H54 (cell line): ENCODE measurements at regions not wholly inside any gene's neighbourhood (a gene's known extent, or its start where the extent isn't known, plus 50 kb on each side); places are given as distances from the start of the nearest gene placed in this dataset.

ENCODE experiments used
- DNase-seq: peaks from one replicate; pipeline ENCODE4 v3.0.0; 2011; ENCODE audit warnings: low spot score, mixed read lengths; ENCODE audit not compliant: insufficient read length
- FAIRE-seq: peaks from 3 replicates; lab custom pipeline; 2011; peaks lifted over from hg19 to GRCh38; lab: Jason Lieb, UNC
- POLR2A ChIP-seq: IDR thresholded peaks from 2 replicates; pipeline ENCODE4 v1.6.1; 2011; ENCODE audit warnings: low read depth, mild to moderate bottlenecking, low read length

GRCh38 chr2:234763002-234763873 lies 188.6 kb upstream of the SH3BP4 start:
- FAIRE-seq (no peak), DNase-seq (no peak)
- no peak for TF ChIP-seq POLR2A

DNA sequence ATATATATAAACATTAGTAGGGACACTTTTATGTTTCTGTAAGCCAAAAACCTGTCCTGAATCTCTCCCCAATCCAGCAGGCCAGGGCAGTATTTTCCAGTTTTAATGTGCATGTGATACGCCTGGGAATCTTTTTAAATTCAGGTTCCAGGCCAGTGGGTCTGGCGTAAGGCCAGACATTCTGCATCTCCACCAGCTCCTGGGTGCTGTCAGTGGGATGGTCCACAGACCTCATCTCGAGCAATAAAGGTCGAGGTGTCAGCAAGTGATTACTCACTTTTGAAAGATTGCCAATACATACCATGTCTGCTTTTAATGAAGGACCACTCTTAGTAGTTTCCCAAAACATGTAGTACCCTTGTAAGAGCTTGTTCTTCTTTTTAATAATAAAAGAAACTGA lies 189.9 kb upstream of the SH3BP4 start:
- no peak for TF ChIP-seq POLR2A
- FAIRE-seq = no peak
- DNase-seq = no peak

DNA sequence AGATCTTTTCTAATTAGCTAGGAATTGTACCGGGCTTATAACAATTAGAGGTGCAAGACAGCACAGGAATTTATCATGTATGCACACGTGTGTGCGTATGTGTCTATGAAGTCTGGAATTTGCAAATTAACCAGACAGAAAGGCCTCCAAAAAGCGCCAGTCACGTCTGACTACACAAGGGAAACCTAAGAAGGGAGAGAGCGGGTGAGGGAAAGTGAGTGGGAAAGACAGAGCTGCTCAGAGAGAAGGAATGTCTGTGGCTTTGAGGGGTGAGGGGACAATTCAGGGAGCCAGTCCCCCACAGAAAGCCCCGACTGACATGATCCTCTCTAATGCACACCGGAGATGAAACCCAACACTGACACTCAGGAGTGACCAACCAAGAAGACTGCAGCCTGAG lies 197.7 kb upstream of the SH3BP4 start:
- no peak for TF ChIP-seq POLR2A
- DNase-seq = no peak
- no peak for FAIRE-seq

GRCh38 chr2:234753701-234754100 lies 198.1 kb upstream of the SH3BP4 start:
- DNase-seq (no peak), FAIRE-seq (no peak)
- TF ChIP-seq POLR2A = no peak

DNA sequence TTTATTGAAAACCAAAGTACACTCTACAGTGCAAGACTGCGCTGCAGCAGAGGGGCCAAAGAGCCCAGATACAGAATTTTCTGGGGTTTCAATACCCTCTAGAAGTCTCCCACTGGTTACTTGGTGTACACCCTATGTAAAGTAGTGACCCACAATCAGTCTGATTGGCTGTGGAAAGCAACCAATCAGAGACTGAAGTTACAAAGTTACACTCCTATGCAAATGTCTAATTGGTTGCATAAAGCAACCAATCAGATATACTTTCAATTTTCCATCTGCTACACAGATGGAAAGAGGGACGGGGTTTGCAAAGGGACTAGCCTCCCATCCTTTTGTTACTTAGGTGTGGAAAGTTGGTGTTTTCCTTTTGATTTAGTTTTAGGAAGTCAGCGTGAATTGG lies 198.9 kb upstream of the SH3BP4 start:
- DNase-seq = no peak
- no peak for TF ChIP-seq POLR2A

DNA sequence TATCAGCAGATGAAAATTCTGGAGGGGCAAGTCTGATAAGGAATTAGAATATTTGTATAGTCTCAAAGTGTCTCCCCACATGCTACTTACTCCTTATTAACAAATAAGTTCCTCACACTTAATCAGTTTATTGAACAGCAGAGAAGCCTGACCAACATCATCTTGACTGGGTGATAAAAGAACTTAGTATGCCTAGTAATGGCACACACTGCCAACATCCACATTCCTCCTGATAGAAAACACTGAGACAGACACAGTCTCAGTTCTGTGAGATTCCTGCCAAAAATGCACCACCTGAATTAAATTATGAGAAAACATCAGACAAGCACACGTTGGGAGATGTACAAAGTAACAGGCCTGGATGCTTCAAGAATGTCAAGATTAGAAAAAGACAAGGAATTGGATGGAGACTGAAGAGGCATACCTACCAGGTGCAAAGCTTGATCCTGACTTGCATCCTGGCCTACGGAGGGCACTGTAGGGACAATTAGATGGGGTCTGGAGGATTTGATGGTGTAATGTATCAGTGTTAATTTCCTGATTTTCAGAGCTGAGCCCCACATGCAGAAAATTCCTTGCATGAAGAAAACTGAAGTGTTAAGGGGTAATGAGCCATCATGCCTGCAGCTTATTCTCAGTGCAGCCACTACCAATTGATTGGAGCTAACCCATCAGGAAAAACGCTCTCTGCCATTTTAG lies 200.4 kb upstream of the SH3BP4 start:
- no peak for TF ChIP-seq POLR2A
- no peak for DNase-seq
- FAIRE-seq = no peak

More for the DNA sequence above, 198.9 kb upstream of the SH3BP4 start:
- FAIRE-seq = no peak

DNA sequence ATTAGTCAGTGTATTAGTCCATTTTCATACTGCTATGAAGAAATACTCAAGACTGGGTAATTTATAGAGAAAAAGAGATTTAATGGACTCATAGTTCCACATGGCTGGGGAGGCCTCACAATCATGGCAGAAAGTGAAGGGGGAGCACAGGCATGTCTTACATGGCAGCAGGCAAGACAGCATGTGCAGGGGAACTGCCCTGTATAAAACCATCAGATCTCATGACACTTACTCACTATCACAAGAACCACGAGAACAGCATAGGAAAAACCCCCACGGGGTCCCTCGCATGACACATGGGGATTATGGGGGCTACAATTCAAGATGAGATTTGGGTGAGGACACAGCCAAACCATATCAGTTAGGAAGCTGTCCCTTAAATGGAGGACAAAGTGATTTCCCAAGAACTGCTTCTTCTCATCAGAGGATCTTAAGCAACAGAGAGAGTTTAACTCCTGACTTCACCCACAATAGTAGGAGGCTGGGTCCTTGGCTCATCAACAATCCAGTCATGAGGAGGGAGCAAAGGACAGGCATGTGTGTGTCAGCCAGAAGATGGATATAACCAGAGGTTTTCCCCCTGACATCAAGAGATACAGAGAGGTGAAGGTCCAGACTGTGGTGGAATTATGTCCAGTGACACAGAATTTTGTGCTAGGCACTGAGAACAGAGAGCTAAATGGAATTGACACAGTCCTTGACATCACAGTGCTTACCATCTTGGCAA lies 203.8 kb upstream of the SH3BP4 start:
- DNase-seq (no peak), FAIRE-seq (no peak)
- no peak for TF ChIP-seq POLR2A

DNA sequence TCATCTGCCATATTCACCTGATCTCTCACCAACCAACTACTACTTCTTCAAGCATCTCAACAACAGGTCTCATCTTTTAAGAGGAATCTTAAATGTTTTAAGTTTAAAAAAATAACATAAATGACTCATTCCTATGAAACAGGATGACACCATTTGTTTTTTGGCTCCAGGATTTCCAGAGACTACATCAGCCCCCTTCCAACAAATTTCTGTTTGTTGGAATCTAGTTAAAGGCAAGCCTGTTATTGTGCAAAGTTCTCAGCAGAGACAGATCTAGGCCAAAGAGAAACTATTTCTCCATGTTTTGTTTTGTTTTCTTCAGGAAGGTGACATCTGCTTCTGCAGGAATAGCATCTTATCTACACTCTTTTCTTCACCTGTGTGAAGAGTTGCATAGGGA lies 204.8 kb upstream of the SH3BP4 start:
- DNase-seq (no peak), FAIRE-seq (no peak)
- TF ChIP-seq POLR2A = no peak

GRCh38 chr2:234745347-234745746 lies 206.5 kb upstream of the SH3BP4 start:
- no peak for TF ChIP-seq POLR2A
- FAIRE-seq = no peak
- no peak for DNase-seq

- no peak for DNase-seq
- no peak for TF ChIP-seq POLR2A
- FAIRE-seq = no peak
These were observed 209.8 kb upstream of the SH3BP4 start for GRCh38 chr2:234741976-234742375.

DNA sequence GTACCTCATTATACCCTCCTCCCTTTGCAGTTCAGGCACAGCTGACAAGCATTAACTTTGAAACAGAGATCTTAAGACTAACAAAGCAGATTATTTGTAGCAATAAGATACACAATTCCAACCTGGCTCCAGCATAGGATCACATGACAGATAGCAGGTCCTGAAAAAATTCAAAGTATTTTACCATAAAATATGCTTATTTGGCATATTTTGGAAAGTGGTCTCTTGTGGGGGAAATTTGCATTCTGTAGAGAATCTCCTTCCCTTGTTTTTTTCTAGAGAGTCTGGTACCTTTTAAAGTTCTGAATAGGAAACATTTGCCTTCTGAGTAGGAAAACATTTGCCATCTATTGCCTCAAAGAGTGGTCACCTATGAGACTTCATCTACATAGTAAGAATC lies 212.8 kb upstream of the SH3BP4 start:
- TF ChIP-seq POLR2A = no peak
- FAIRE-seq (no peak), DNase-seq (no peak)

- TF ChIP-seq POLR2A = no peak
- FAIRE-seq = no peak
These were observed 216.0 kb upstream of the SH3BP4 start for GRCh38 chr2:234735829-234736228.

GRCh38 chr2:234733795-234734600 lies 217.8 kb upstream of the SH3BP4 start:
- no peak for FAIRE-seq
- no peak for DNase-seq
- no peak for TF ChIP-seq POLR2A

More at GRCh38 chr2:234735829-234736228, 216.0 kb upstream of the SH3BP4 start:
- DNase-seq = no peak
